PC-9 (cell line): ENCODE measurements at regions not wholly inside any gene's neighbourhood (a gene's known extent, or its start where the extent isn't known, plus 50 kb on each side); places are given as distances from the start of the nearest gene placed in this dataset.

Experiments used
- BruUV-seq: library from RNA; stranded (reverse); fragments of 400-500 nt; replicated peaks from 2 replicates; lab custom pipeline; 2021; lab: Mats Ljungman, UMichigan
- CTCF ChIA-PET: fragments of 300-600 bp; sonication (Branson Sonifier 250); formaldehyde crosslinking; loops from one replicate; lab custom pipeline; 2022; ENCODE audit warnings: antibody characterized with exemption; lab: Charles Lee
- POLR2A ChIA-PET: fragments of 300-600 bp; sonication (Branson Sonifier 250); formaldehyde crosslinking; loops from one replicate; lab custom pipeline; 2022; ENCODE audit warnings: antibody characterized with exemption; ENCODE audit not compliant: unreplicated experiment; lab: Charles Lee
- DNase-seq, 2 experiments: peaks; one replicate each; pipeline versions ENCODE4 v3.0.0 to v3.0.0-alpha.2; 2015 to 2022; ENCODE audit warnings: mixed read lengths in 1 of 2
- H2AFZ ChIP-seq: fragments of 200-600 bp; sonication (generic); 2 replicates; pipeline ENCODE4 v1.8.1; 2017; ENCODE audit warnings: antibody characterized with exemption
- H3F3A ChIP-seq: fragments of 200-600 bp; sonication (generic); 2 replicates; pipeline ENCODE4 v1.8.1; 2017; ENCODE audit warnings: antibody characterized with exemption, mild to moderate bottlenecking, low read depth; ENCODE audit not compliant: insufficient read depth
- H3K27ac ChIP-seq: fragments of 200-600 bp; sonication (generic); 2 replicates; pipeline ENCODE4 v1.6.1; 2016; ENCODE audit warnings: mixed run types
- H3K27me3 ChIP-seq: fragments of 200-600 bp; sonication (generic); 2 replicates; pipeline ENCODE4 v1.6.1; 2016; ENCODE audit warnings: low read depth, mixed run types; ENCODE audit not compliant: insufficient read depth
- H3K36me3 ChIP-seq: fragments of 200-600 bp; sonication (generic); 2 replicates; pipeline ENCODE4 v1.6.1; 2016; ENCODE audit warnings: low read depth, mixed run types
- H3K4me1 ChIP-seq: fragments of 200-600 bp; sonication (generic); replicated peaks from 2 replicates; pipeline ENCODE4 v1.6.1; 2016; ENCODE audit warnings: mixed run types; ENCODE audit not compliant: insufficient read depth
- H3K4me2 ChIP-seq: fragments of 200-600 bp; sonication (generic); 2 replicates; pipeline ENCODE4 v1.6.1; 2017; ENCODE audit warnings: mixed run types
- H3K4me3 ChIP-seq: fragments of 200-600 bp; sonication (generic); 2 replicates; pipeline ENCODE4 v1.6.1; 2016; ENCODE audit warnings: mixed run types
- H3K79me2 ChIP-seq: fragments of 200-600 bp; sonication (generic); 2 replicates; pipeline ENCODE4 v1.6.1; 2017; ENCODE audit warnings: low read depth, mixed run types
- H3K9me2 ChIP-seq: fragments of 200-600 bp; sonication (generic); 2 replicates; pipeline ENCODE4 v1.8.1; 2017; ENCODE audit warnings: mild to moderate bottlenecking; ENCODE audit not compliant: insufficient read depth
- H3K9me3 ChIP-seq: fragments of 200-600 bp; sonication (generic); 2 replicates; pipeline ENCODE4 v1.8.1; 2016; ENCODE audit warnings: low read depth; ENCODE audit not compliant: insufficient read depth
- H4K20me1 ChIP-seq: fragments of 200-600 bp; sonication (generic); 2 replicates; pipeline ENCODE4 v1.8.1; 2017; ENCODE audit not compliant: insufficient read depth
- CTCF ChIP-seq: fragments of 200-600 bp; sonication (generic); conservative IDR thresholded peaks from 2 replicates; pipeline ENCODE4 v1.6.1; 2017; ENCODE audit warnings: mixed run types, antibody characterized with exemption, mild to moderate bottlenecking, moderate library complexity
- EZH2 ChIP-seq: fragments of 200-600 bp; sonication (generic); IDR thresholded peaks from 2 replicates; pipeline ENCODE4 v1.8.0; 2017; ENCODE audit warnings: antibody characterized with exemption, low read depth
- intact Hi-C: fragments of 100-400 bp; cut with micrococcal nuclease; formaldehyde crosslinking; loops from one replicate; pipeline ENCODE4 v1.10.0; 2022; ENCODE audit not compliant: unreplicated experiment

GRCh38 chr1:87820668-87821334 is 492.1 kb downstream of the LMO4 start:
- no TSS peak for BruUV-seq

GRCh38 chr1:87821335-87821697 is 492.6 kb downstream of the LMO4 start:
- Histone ChIP-seq H3K27me3 (no peaks in the 10 kb centered on the region), H3K9me2 (no peaks in the 10 kb centered on the region), H3K4me2 (no peak overlapping the region), H3K36me3 (no peaks in the 10 kb centered on the region), H3K27ac (no peak overlapping the region), H3K4me3 (no peak overlapping the region), H2AFZ (no peak overlapping the region), H3F3A (no peaks in the 10 kb centered on the region), H3K9me3 (no peaks in the 10 kb centered on the region), H4K20me1 (no peaks in the 10 kb centered on the region), H3K4me1 (no peaks in the 10 kb centered on the region), H3K79me2 (no peaks in the 10 kb centered on the region)
- POLR2A ChIA-PET = no interaction called here
- intact Hi-C loops = no loop called here
- CTCF ChIA-PET = no interaction called here
- DNase-seq = no peak
- TF ChIP-seq EZH2 = no peak
- no peak for TF ChIP-seq CTCF
- BruUV-seq = no TSS peak

More at GRCh38 chr1:87820668-87821334, 492.1 kb downstream of the LMO4 start:
- Histone ChIP-seq H2AFZ (peak overlapping the region; percentile 49), H3K27me3 (no peaks in the 10 kb centered on the region), H3K4me2 (no peak overlapping the region), H3K4me1 (no peaks in the 10 kb centered on the region), H3K9me3 (no peaks in the 10 kb centered on the region), H3K79me2 (no peaks in the 10 kb centered on the region), H3F3A (no peaks in the 10 kb centered on the region), H4K20me1 (no peaks in the 10 kb centered on the region), H3K27ac (no peak overlapping the region), H3K4me3 (no peak overlapping the region), H3K36me3 (no peaks in the 10 kb centered on the region), H3K9me2 (no peaks in the 10 kb centered on the region)
- TF ChIP-seq EZH2 (no peak), CTCF (no peak)
- intact Hi-C loops = no loop called here
- ChIA-PET POLR2A (no interaction called here), CTCF (no interaction called here)
- DNase-seq = no peak

- DNase-seq = no peak
- no peaks in the 10 kb centered on the region for H3F3A ChIP-seq
- ChIA-PET CTCF (no interaction called here), POLR2A (no interaction called here)
- no peak overlapping the region for H3K4me2 ChIP-seq
- no peaks in the 10 kb centered on the region for H3K4me1 ChIP-seq
- no peak for TF ChIP-seq CTCF
- TF ChIP-seq EZH2 = no peak
- no peaks in the 10 kb centered on the region for H3K79me2 ChIP-seq
- no peaks in the 10 kb centered on the region for H3K9me3 ChIP-seq
- H3K36me3 ChIP-seq = no peaks in the 10 kb centered on the region
- H3K4me3 ChIP-seq = no peak overlapping the region
- H3K9me2 ChIP-seq = peaks cover 7% of the 10 kb centered on the region
- no peak overlapping the region for H3K27ac ChIP-seq
- H3K27me3 ChIP-seq = no peaks in the 10 kb centered on the region
- no TSS peak for BruUV-seq
- H4K20me1 ChIP-seq = no peaks in the 10 kb centered on the region
- intact Hi-C loops = no loop called here
- H2AFZ ChIP-seq = peak overlapping the region; percentile 40; the same call in 1 of the 2 replicates
These were observed 498.1 kb downstream of the LMO4 start for GRCh38 chr1:87826681-87827251.
